ENCODE measurements at regions not wholly inside any gene's neighbourhood (a gene's known extent, or its start where the extent isn't known, plus 50 kb on each side); places are given as distances from the start of the nearest gene placed in this dataset.

GRCh38 chr4:175109933-175110332 lies 191.8 kb downstream of the ADAM29 start:
- Histone ChIP-seq H3K4me1 (no peaks in the 10 kb centered on the region), H3K36me3 (no peaks in the 10 kb centered on the region), H3K27ac (no peak overlapping the region), H3K27me3 (no peaks in the 10 kb centered on the region), H3K4me3 (no peak overlapping the region), H3K9me3 (no peaks in the 10 kb centered on the region)
- 83% methylated on average over 5 of the region's 5 CpGs for WGBS
- DNase-seq (ENCODE audit: low spot score in 2 of 2): no peak
- TF ChIP-seq POLR2AphosphoS5 (IDR thresholded peaks at IDR 0.05) (no peak), EP300 (IDR thresholded peaks at IDR 0.05) (no peak), POLR2A (IDR thresholded peaks at IDR 0.05) (no peak), CTCF (IDR thresholded peaks at IDR 0.05) (no peak)

GRCh38 chr4:175125410-175126068 lies 207.4 kb downstream of the ADAM29 start:
- no peak for DNase-seq (ENCODE audit: low spot score in 2 of 2)
- no peak overlapping the region for H3K27ac ChIP-seq
- H3K36me3 ChIP-seq: no peaks in the 10 kb centered on the region
- H3K9me3 ChIP-seq: peaks cover 26% of the 10 kb centered on the region
- H3K4me3 ChIP-seq: no peak overlapping the region
- H3K4me1 ChIP-seq: no peaks in the 10 kb centered on the region
- TF ChIP-seq POLR2AphosphoS5 (IDR thresholded peaks at IDR 0.05) (no peak), CTCF (IDR thresholded peaks at IDR 0.05) (no peak), POLR2A (IDR thresholded peaks at IDR 0.05) (no peak), EP300 (IDR thresholded peaks at IDR 0.05) (no peak)
- 85% methylated on average over 4 of the region's 4 CpGs for WGBS
- H3K27me3 ChIP-seq: no peaks in the 10 kb centered on the region

- no peak for TF ChIP-seq POLR2AphosphoS5 (IDR thresholded peaks at IDR 0.05)
- no peak for TF ChIP-seq POLR2A (IDR thresholded peaks at IDR 0.05)
- TF ChIP-seq CTCF (IDR thresholded peaks at IDR 0.05): no peak
- TF ChIP-seq EP300 (IDR thresholded peaks at IDR 0.05): no peak
- no peak for DNase-seq (ENCODE audit: low spot score in 2 of 2)
- H3K4me1 ChIP-seq: no peaks in the 10 kb centered on the region
- no peaks in the 10 kb centered on the region for H3K36me3 ChIP-seq
- H3K4me3 ChIP-seq: no peak overlapping the region
- H3K9me3 ChIP-seq: peaks cover 14% of the 10 kb centered on the region
- H3K27me3 ChIP-seq: no peaks in the 10 kb centered on the region
- H3K27ac ChIP-seq: no peak overlapping the region
- WGBS: 87% methylated on average over 2 of the region's 2 CpGs
Measured at GRCh38 chr4:175127314-175127713, 209.2 kb downstream of the ADAM29 start.

DNA sequence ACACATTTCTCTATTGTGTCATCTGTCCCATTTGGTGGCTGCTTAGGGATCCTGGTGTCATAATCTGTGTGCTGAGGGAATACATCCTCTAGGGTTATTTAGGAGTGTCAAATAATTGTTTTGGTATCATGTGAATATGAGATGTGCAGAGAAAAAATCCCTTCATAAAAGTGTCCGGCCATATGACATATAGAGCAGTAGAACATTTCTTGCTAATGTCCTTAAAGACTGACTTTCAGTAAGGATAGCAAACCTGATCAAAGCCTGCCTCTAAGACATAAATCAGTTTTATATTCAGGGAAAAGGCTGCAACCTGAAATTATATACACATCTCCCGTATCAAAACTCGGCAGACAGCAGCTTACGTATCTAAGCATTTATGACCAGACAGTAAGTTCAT lies 211.6 kb downstream of the ADAM29 start:
- H3K27me3 ChIP-seq: no peaks in the 10 kb centered on the region
- no peaks in the 10 kb centered on the region for H3K4me1 ChIP-seq
- WGBS: 83% methylated on average over 4 of the region's 4 CpGs
- no peak overlapping the region for H3K4me3 ChIP-seq
- TF ChIP-seq POLR2AphosphoS5 (IDR thresholded peaks at IDR 0.05) (no peak), CTCF (IDR thresholded peaks at IDR 0.05) (no peak), EP300 (IDR thresholded peaks at IDR 0.05) (no peak), POLR2A (IDR thresholded peaks at IDR 0.05) (no peak)
- DNase-seq (ENCODE audit: low spot score in 2 of 2): no peak
- H3K9me3 ChIP-seq: peaks cover 3% of the 10 kb centered on the region
- no peak overlapping the region for H3K27ac ChIP-seq
- H3K36me3 ChIP-seq: no peaks in the 10 kb centered on the region

- Histone ChIP-seq H3K27me3 (no peaks in the 10 kb centered on the region), H3K36me3 (no peaks in the 10 kb centered on the region), H3K27ac (no peak overlapping the region), H3K9me3 (no peaks in the 10 kb centered on the region), H3K4me1 (no peaks in the 10 kb centered on the region), H3K4me3 (no peak overlapping the region)
- 89% methylated on average over 12 of the region's 12 CpGs for WGBS
- DNase-seq (ENCODE audit: low spot score in 2 of 2): no peak
- TF ChIP-seq POLR2AphosphoS5 (IDR thresholded peaks at IDR 0.05) (no peak), CTCF (IDR thresholded peaks at IDR 0.05) (no peak), EP300 (IDR thresholded peaks at IDR 0.05) (no peak), POLR2A (IDR thresholded peaks at IDR 0.05) (no peak)
Measured at GRCh38 chr4:175139205-175139604, 221.0 kb downstream of the ADAM29 start.
